NB4 (cell line): ENCODE measurements at regions not wholly inside any gene's neighbourhood (a gene's known extent, or its start where the extent isn't known, plus 50 kb on each side); places are given as distances from the start of the nearest gene placed in this dataset.
A peak's percentile ranks its signal among the peaks of the same experiment; 100 is the strongest.

ENCODE experiments used
- DNase-seq: peaks from one replicate; pipeline ENCODE4 v3.0.0; 2010; ENCODE audit warnings: low read depth
- H3K4me3 ChIP-seq: one replicate; pipeline ENCODE4 v1.5.1; 2011; ENCODE audit warnings: mild to moderate bottlenecking, low read depth, low read length, moderate library complexity
- MYC ChIP-seq: IDR thresholded peaks from 2 replicates; pipeline ENCODE4 v1.6.1; 2011; ENCODE audit warnings: low read depth, low read length
- POLR2A ChIP-seq: IDR thresholded peaks from 2 replicates; pipeline ENCODE4 v1.6.1; 2011; ENCODE audit warnings: mild to moderate bottlenecking; ENCODE audit not compliant: insufficient read length; ENCODE audit errors: extremely low read depth
- TF ChIP-seq, protein P1 (sequence below): IDR thresholded peaks from one replicate; pipeline ENCODE4 v1.5.1; 2012; ENCODE audit warnings: low read depth, low read length
- TF ChIP-seq, protein P2 (sequence below): IDR thresholded peaks from 2 replicates; pipeline ENCODE4 v1.6.1; 2011; ENCODE audit warnings: low read depth, low read length

DNA sequence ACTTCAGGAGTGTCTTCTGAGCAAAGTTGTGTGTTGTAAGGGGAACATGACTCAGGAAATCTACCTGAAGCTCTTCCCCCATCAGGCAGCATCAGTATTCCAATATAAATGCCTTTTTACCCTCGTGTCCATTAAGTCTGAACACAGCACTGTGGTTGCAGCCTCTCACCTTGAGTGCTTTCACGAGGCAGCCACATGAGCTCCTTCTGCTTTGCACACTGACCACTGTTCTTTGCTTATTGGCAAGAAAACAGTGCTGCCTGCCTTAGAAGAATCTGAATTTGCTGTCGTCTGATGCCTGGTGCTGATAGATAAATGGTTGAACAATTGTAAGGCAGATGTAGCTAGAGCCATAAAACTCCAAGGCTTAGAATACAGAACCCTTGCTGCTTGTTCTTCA is 139.6 kb upstream of the WDR1 start:
- DNase-seq = no peak
- TF ChIP-seq, protein P1, sequence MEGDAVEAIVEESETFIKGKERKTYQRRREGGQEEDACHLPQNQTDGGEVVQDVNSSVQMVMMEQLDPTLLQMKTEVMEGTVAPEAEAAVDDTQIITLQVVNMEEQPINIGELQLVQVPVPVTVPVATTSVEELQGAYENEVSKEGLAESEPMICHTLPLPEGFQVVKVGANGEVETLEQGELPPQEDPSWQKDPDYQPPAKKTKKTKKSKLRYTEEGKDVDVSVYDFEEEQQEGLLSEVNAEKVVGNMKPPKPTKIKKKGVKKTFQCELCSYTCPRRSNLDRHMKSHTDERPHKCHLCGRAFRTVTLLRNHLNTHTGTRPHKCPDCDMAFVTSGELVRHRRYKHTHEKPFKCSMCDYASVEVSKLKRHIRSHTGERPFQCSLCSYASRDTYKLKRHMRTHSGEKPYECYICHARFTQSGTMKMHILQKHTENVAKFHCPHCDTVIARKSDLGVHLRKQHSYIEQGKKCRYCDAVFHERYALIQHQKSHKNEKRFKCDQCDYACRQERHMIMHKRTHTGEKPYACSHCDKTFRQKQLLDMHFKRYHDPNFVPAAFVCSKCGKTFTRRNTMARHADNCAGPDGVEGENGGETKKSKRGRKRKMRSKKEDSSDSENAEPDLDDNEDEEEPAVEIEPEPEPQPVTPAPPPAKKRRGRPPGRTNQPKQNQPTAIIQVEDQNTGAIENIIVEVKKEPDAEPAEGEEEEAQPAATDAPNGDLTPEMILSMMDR = no peak
- no peak for TF ChIP-seq POLR2A
- TF ChIP-seq, protein P2, sequence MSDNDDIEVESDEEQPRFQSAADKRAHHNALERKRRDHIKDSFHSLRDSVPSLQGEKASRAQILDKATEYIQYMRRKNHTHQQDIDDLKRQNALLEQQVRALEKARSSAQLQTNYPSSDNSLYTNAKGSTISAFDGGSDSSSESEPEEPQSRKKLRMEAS = no peak
- no peak for TF ChIP-seq MYC
- no peak overlapping the region for H3K4me3 ChIP-seq

DNA sequence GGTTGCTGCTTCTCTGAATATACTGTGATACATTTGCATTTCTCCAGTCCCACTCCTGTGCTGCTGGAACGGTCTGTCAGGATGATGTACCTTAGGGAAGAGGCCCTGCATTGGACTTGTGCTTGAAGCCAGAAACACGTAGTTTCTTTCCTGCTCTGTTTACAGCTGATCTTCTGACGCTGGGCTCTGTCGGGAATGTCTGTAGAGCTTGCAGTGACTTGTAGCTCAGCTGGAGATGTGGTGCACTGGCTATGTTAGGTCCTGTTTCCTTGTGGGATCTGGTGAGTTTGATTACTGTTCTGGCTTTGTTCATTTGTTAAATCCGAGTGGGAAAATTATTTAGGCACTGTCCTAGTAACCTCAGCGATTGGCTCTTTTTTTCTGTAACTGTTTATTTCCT is 137.2 kb upstream of the WDR1 start:
- no peak overlapping the region for H3K4me3 ChIP-seq
- TF ChIP-seq POLR2A (no peak), MYC (no peak)
- TF ChIP-seq, protein P2 = no peak
- TF ChIP-seq, protein P1 = no peak
- DNase-seq = no peak

- TF ChIP-seq, protein P2 = no peak
- TF ChIP-seq, protein P1 = no peak
- no peak for TF ChIP-seq MYC
- no peak for TF ChIP-seq POLR2A
- H3K4me3 ChIP-seq = no peak overlapping the region
- DNase-seq = peak; percentile 11
These were observed 129.2 kb upstream of the WDR1 start for GRCh38 chr4:10245751-10246150.

DNA sequence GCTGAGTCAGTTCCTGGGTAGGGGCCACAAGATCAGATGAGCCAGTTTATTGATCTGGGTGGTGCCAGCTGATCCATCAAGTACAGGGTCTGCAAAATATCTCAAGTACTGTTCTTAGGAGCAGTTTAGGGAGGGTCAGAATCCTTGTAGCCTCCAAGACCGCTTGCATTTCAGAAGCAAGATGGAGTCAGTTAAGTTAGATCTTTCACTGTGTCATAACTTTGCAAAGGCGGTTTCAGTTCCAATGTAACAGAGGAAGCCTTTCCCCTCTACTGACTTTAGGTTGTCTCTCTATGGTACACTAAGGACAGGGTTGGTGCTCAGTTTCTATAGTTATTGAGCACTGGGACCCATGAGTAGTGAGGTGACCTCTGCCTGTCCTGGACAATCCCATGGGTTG is 127.3 kb upstream of the WDR1 start:
- no peak overlapping the region for H3K4me3 ChIP-seq
- DNase-seq = peak; percentile 0

GRCh38 chr4:10240691-10241090 is 124.1 kb upstream of the WDR1 start:
- H3K4me3 ChIP-seq = no peak overlapping the region
- TF ChIP-seq MYC (no peak), POLR2A (no peak)
- DNase-seq = no peak

More for the DNA sequence above, 127.3 kb upstream of the WDR1 start:
- TF ChIP-seq POLR2A = no peak

DNA sequence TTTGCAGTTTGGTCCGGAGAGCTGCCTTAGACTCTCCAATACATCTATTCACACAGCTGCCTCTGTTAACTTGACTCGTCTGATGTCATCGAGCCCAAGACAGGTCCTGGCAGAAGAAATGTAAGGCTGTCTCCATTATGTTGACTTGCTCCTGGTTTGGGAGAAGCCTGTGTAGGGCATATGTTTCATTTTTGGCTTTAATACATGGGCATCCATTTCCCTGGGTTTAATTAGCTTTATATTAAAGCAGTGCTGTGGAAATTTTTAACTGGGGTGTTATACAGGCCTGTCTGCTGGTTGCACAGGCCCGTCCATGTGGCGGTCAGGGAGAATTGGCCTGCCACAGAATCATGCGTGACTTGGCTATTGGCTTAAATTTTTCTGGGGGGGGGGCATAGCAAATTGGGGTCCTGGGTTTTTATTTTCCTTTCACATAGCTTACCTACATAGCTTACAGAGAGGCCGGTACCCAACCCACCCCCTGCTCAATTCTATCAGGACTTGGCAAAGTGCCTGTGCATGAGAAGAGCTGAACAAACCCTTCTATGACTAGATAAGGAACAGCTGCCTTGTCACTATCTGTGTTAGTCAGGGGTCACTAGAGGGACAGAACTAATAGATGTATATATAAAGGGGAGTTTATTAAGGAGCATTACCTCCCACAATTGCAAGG is 123.5 kb upstream of the WDR1 start:
- TF ChIP-seq MYC = no peak
- TF ChIP-seq, protein P1 = no peak
- TF ChIP-seq, protein P2 = no peak
- no peak for TF ChIP-seq POLR2A
- H3K4me3 ChIP-seq = no peak overlapping the region
- DNase-seq = peak; percentile 0

GRCh38 chr4:10237131-10237530 is 120.5 kb upstream of the WDR1 start:
- no peak overlapping the region for H3K4me3 ChIP-seq
- TF ChIP-seq, protein P2 = no peak
- TF ChIP-seq POLR2A = no peak
- no peak for TF ChIP-seq MYC
- TF ChIP-seq, protein P1 = no peak
- DNase-seq = peak; percentile 0
